Body of pancreas (tissue), 4 donors: ENCODE measurements at regions not wholly inside any gene's neighbourhood (a gene's known extent, or its start where the extent isn't known, plus 50 kb on each side); places are given as distances from the start of the nearest gene placed in this dataset.

Source experiments
- ATAC-seq: fragments of 150-250 bp; one replicate; pipeline ENCODE4 v1.9.1; 2016
- DNase-seq, 4 donors: peaks; one replicate each; pipeline ENCODE4 v3.0.0-alpha.2; 2019
- H3K27ac ChIP-seq, 4 donors: fragments of 200-600 bp; sonication (generic); 1 replicate in 3 of 4; 2 replicates in 1 of 4; pipeline versions ENCODE4 v1.5.1 to v1.6.1; 2016 to 2019; ENCODE audit warnings: mild to moderate bottlenecking in 1 of 4, mixed read lengths in 1 of 4, moderate library complexity in 1 of 4
- H3K27me3 ChIP-seq, 2 donors: fragments of 200-600 bp; sonication (generic); one replicate each; pipeline ENCODE4 v1.6.0; 2016; ENCODE audit warnings: mild to moderate bottlenecking in 1 of 2
- H3K36me3 ChIP-seq, 2 donors: fragments of 200-600 bp; sonication (generic); replicated peaks in 1 of 2; 2 replicates each; pipeline ENCODE4 v1.5.1; 2016; ENCODE audit warnings: low read depth in 2 of 2; ENCODE audit not compliant: insufficient read depth in 1 of 2
- H3K4me1 ChIP-seq: fragments of 200-600 bp; sonication (generic); one replicate; pipeline ENCODE4 v1.6.0; 2016
- H3K4me3 ChIP-seq, 2 donors: fragments of 200-600 bp; sonication (generic); 1 replicate in 1 of 2; 2 replicates in 1 of 2; pipeline ENCODE4 v1.5.1; 2016 to 2019
- H3K9me3 ChIP-seq, 3 donors: fragments of 200-600 bp; sonication (generic); 1 replicate in 2 of 3; 2 replicates in 1 of 3; pipeline ENCODE4 v1.5.1; 2016
- POLR2A ChIP-seq, 3 donors: fragments of 450-650 bp; IDR thresholded peaks; one replicate each; pipeline ENCODE4 v1.6.1; 2016; ENCODE audit warnings: antibody characterized with exemption in 3 of 3, mild to moderate bottlenecking in 2 of 3
- WGBS, 2 donors: methylation state at CpG; one replicate each; pipeline ENCODE4 v1.1.5; 2017; 5-methylcytosine and 5-hydroxymethylcytosine counted together
- intact Hi-C: fragments of 100-400 bp; cut with DNase I; formaldehyde crosslinking; loops from one replicate; pipeline ENCODE4 v1.15.1; 2023
- TF ChIP-seq, protein P1 (sequence below), 7 experiments: fragments of 450-650 bp in 4 of 7; fragments of 200-600 bp in 3 of 7; sonication (generic) in 3 of 7; IDR thresholded peaks; one replicate each; pipeline ENCODE4 v1.5.1; 2016 to 2019; ENCODE audit warnings: antibody characterized with exemption in 7 of 7

DNA sequence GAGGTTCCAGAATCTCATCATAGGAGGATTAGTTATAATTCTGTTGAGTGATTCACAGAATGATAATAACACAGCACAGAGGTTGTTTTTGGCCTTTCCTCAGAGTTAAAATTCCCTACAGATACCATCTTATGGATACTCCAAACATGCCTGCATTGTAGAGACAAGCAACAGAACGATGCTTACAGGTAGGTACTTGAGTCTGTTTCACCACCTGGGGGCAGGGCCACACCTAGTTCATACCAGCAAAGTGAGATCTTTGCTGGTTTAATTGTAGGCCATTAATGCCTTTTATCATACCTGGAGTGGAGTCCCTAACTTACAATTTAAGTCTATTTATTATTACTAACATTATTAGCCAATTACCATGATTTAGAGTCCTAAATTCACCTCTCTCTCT is 416.5 kb upstream of the TLE4 start:
- H3K4me1 ChIP-seq = no peaks in the 10 kb centered on the region
- WGBS, 2 donors = 40 to 55% methylated on average over 1 of the region's 1 CpG
- no peak overlapping the region for H3K4me3 ChIP-seq
- no peak overlapping the region for H3K27ac ChIP-seq
- intact Hi-C loops = no loop called here
- no peaks in the 10 kb centered on the region for H3K27me3 ChIP-seq
- no peaks in the 10 kb centered on the region for H3K9me3 ChIP-seq
- DNase-seq (peak in 1 of 4 donors; percentile 5), ATAC-seq (no peak)
- H3K36me3 ChIP-seq = no peaks in the 10 kb centered on the region
- TF ChIP-seq, protein P1, sequence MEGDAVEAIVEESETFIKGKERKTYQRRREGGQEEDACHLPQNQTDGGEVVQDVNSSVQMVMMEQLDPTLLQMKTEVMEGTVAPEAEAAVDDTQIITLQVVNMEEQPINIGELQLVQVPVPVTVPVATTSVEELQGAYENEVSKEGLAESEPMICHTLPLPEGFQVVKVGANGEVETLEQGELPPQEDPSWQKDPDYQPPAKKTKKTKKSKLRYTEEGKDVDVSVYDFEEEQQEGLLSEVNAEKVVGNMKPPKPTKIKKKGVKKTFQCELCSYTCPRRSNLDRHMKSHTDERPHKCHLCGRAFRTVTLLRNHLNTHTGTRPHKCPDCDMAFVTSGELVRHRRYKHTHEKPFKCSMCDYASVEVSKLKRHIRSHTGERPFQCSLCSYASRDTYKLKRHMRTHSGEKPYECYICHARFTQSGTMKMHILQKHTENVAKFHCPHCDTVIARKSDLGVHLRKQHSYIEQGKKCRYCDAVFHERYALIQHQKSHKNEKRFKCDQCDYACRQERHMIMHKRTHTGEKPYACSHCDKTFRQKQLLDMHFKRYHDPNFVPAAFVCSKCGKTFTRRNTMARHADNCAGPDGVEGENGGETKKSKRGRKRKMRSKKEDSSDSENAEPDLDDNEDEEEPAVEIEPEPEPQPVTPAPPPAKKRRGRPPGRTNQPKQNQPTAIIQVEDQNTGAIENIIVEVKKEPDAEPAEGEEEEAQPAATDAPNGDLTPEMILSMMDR (IDR thresholded peaks at IDR 0.05) = no peak
- TF ChIP-seq POLR2A (IDR thresholded peaks at IDR 0.05) = no peak

DNA sequence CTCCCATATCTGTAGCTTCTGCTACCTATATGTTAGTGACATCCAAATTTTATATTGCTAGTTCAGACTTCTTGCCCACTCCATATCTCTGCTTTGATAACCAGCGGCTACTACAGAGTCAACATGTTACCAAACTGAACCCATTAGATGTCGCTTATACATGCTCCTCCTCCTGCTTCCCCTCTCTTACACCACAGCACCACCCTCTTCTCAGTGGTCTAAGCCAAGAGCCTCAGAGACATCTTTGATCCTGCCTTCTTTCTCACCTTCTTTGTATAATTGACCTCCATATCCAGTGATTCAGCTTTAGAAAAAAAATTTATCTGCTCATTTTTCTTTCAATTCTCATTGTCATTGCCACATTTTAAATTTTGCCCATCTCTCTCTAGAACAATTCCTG is 408.2 kb upstream of the TLE4 start:
- 69 to 74% methylated on average over 2 of the region's 2 CpGs for WGBS, 2 donors
- TF ChIP-seq, protein P1 (IDR thresholded peaks at IDR 0.05) = no peak
- TF ChIP-seq POLR2A (IDR thresholded peaks at IDR 0.05) = no peak

DNA sequence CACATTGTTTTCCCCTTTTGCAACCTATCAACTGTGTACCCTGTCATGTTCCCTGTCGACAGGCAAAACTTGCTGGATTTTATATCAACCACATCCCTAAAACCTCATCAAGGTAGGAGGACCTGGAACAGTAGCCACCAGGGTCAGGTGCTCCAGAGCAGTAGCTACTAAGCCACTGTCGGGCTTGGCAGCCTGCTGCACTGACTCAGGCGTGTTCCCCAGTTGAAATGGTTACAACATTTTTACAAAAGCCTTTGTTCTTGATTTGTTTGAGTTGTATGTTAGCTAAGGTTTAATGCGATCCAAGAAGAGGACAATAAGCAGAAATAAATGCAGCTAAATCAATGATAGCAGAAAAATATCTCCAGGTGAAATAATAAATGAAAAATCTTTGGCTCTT is 407.4 kb upstream of the TLE4 start:
- ATAC-seq (no peak), DNase-seq (no peak)
- Histone ChIP-seq H3K27ac (no peak overlapping the region), H3K36me3 (no peaks in the 10 kb centered on the region), H3K4me1 (no peaks in the 10 kb centered on the region), H3K27me3 (peaks cover 0 to 4% of the 10 kb centered on the region in 2 donors), H3K4me3 (no peak overlapping the region), H3K9me3 (no peaks in the 10 kb centered on the region)
- TF ChIP-seq, protein P1 (IDR thresholded peaks at IDR 0.05) = no peak
- no peak for TF ChIP-seq POLR2A (IDR thresholded peaks at IDR 0.05)
- WGBS, 2 donors = 54 to 55% methylated on average over 4 of the region's 4 CpGs
- intact Hi-C loops = no loop called here

More for the DNA sequence above, 408.2 kb upstream of the TLE4 start:
- ATAC-seq = no peak
- H3K27me3 ChIP-seq = peaks cover 0 to 4% of the 10 kb centered on the region in 2 donors
- H3K9me3 ChIP-seq = no peaks in the 10 kb centered on the region
- H3K27ac ChIP-seq = no peak overlapping the region
- intact Hi-C loops = no loop called here
- no peaks in the 10 kb centered on the region for H3K36me3 ChIP-seq
- H3K4me1 ChIP-seq = no peaks in the 10 kb centered on the region
- no peak for DNase-seq
- no peak overlapping the region for H3K4me3 ChIP-seq

DNA sequence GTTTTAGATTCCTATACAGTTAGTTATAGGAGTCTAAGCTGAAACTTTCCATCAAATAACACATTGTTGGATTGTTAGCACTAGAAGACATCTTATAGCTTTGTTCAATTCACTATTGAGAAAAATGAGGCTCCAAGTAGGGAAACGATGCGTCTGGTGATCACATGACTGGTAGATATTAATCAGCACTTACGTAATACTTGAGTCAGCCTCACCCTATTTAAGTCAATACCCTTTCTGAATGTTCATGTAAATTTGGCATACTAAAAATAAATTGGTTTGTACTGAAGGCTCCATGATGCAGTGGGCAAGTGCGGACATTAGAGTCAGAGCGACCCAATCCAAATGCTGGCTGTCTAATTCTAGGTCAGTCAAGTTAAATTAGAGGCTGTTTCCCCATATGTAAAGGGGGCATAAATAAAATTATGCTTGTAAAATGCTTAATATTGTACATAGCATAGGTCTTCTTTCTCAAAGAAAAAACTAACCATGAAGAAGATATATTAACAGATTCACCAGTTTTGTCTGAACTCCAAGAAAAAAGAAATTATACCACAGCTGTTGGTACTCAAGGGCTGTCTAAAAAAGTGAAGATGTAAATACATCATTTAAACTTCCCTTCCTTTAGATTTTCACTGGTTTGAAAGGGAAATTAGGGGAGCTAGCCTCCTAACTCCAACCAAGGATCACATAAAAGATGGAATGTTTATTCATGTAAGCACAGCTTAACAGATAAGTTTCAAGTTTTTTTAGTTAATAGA is 406.6 kb upstream of the TLE4 start:
- Histone ChIP-seq H3K27me3 (peaks cover 0 to 4% of the 10 kb centered on the region in 2 donors), H3K9me3 (no peaks in the 10 kb centered on the region), H3K4me1 (no peaks in the 10 kb centered on the region), H3K4me3 (no peak overlapping the region), H3K36me3 (no peaks in the 10 kb centered on the region), H3K27ac (no peak overlapping the region)
- ATAC-seq (no peak), DNase-seq (no peak)
- 53 to 65% methylated on average over 5 of the region's 5 CpGs for WGBS, 2 donors
- intact Hi-C loops = no loop called here
- TF ChIP-seq POLR2A (IDR thresholded peaks at IDR 0.05) = no peak
- TF ChIP-seq, protein P1 (IDR thresholded peaks at IDR 0.05) = no peak

DNA sequence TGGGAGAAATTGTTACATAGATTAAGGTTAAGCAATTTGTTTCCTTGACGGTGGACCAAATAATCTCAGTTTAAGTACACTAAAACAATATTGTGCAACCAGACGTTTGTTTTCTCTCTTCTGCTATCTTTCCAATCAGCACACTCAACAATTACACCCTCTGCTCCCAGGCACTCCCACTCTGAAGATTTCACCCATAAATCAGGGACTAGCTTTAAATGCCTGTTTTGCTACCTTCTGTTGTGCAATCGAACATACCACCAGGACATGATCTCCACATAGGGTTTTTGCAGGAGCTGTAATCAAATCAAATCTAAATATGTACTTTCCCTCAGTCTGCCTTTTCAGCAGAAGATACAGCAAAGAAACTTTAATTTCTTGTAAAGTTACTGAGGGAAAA is 405.8 kb upstream of the TLE4 start:
- DNase-seq = no peak
- WGBS, 2 donors = 10 to 20% methylated on average over 3 of the region's 3 CpGs
- H3K9me3 ChIP-seq = no peaks in the 10 kb centered on the region
- H3K36me3 ChIP-seq = no peaks in the 10 kb centered on the region
- no peak for TF ChIP-seq POLR2A (IDR thresholded peaks at IDR 0.05)
- TF ChIP-seq, protein P1 (IDR thresholded peaks at IDR 0.05) = no peak
- intact Hi-C loops = no loop called here
- H3K27ac ChIP-seq = no peak overlapping the region
- H3K4me1 ChIP-seq = no peaks in the 10 kb centered on the region
- H3K27me3 ChIP-seq = peaks cover 0 to 4% of the 10 kb centered on the region in 2 donors
- ATAC-seq = no peak
- no peak overlapping the region for H3K4me3 ChIP-seq
